HEK293 (cell line): ENCODE measurements at regions not wholly inside any gene's neighbourhood (a gene's known extent, or its start where the extent isn't known, plus 50 kb on each side); places are given as distances from the start of the nearest gene placed in this dataset.

ENCODE experiments used
- CTCF ChIP-seq: fragments of 450-650 bp; formaldehyde crosslinking; IDR thresholded peaks from 2 replicates; pipeline ENCODE4 v1.5.1; 2016; ENCODE audit warnings: missing biosample characterization, missing genetic modification characterization
- ZFHX2 ChIP-seq: fragments of 450-650 bp; formaldehyde crosslinking; conservative IDR thresholded peaks from 2 replicates; pipeline ENCODE4 v1.5.1; 2016; ENCODE audit warnings: missing biosample characterization, missing genetic modification characterization

DNA sequence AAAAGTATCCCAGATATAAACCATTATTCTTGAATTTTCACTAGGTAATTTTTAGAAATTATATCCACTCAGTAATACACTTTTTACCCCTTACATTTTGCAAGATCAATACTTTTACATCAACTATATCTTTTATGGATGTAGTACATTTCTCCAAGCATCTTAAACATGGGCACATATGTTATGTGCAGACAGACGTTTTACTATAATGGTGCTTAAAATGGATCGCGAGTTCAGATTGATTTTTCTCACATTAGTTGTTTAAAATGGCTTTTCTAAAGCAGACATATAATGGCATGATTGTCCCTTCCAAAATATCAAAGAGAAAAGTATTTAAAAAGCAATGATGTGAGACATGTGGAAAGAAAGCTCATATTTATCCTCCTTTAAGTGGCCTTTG lies 786.1 kb downstream of the PDHA2 start:
- TF ChIP-seq CTCF (tag by site-specific recombination) = no peak
- no peak for TF ChIP-seq ZFHX2 (tag by site-specific recombination)
